HEK293 (cell line): ENCODE measurements at regions not wholly inside any gene's neighbourhood (a gene's known extent, or its start where the extent isn't known, plus 50 kb on each side); places are given as distances from the start of the nearest gene placed in this dataset.

Source experiments
- BCL11A ChIP-seq: fragments of 450-650 bp; formaldehyde crosslinking; IDR thresholded peaks from 2 replicates; pipeline ENCODE4 v1.5.1; 2016; ENCODE audit warnings: low read depth, missing biosample characterization, missing genetic modification characterization
- ZNF398 ChIP-seq: fragments of 450-650 bp; formaldehyde crosslinking; IDR thresholded peaks from 2 replicates; pipeline ENCODE4 v1.5.1; 2017; ENCODE audit warnings: missing biosample characterization, missing genetic modification characterization
- TF ChIP-seq, protein P1 (sequence below): fragments of 450-650 bp; formaldehyde crosslinking; IDR thresholded peaks from 2 replicates; pipeline ENCODE4; 2016; ENCODE audit warnings: missing biosample characterization, missing genetic modification characterization
- TF ChIP-seq, protein P2 (sequence below): fragments of 450-650 bp; formaldehyde crosslinking; IDR thresholded peaks from 2 replicates; pipeline ENCODE4 v1.5.1; 2016; ENCODE audit warnings: missing biosample characterization, missing genetic modification characterization

- TF ChIP-seq ZNF398 (tag by site-specific recombination): no peak
- TF ChIP-seq, protein P1, sequence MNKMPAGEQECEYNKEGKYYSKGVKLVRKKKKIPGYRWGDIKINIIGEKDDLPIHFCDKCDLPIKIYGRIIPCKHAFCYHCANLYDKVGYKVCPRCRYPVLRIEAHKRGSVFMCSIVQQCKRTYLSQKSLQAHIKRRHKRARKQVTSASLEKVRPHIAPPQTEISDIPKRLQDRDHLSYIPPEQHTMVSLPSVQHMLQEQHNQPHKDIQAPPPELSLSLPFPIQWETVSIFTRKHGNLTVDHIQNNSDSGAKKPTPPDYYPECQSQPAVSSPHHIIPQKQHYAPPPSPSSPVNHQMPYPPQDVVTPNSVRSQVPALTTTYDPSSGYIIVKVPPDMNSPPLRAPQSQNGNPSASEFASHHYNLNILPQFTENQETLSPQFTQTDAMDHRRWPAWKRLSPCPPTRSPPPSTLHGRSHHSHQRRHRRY: no peak
- TF ChIP-seq, protein P2, sequence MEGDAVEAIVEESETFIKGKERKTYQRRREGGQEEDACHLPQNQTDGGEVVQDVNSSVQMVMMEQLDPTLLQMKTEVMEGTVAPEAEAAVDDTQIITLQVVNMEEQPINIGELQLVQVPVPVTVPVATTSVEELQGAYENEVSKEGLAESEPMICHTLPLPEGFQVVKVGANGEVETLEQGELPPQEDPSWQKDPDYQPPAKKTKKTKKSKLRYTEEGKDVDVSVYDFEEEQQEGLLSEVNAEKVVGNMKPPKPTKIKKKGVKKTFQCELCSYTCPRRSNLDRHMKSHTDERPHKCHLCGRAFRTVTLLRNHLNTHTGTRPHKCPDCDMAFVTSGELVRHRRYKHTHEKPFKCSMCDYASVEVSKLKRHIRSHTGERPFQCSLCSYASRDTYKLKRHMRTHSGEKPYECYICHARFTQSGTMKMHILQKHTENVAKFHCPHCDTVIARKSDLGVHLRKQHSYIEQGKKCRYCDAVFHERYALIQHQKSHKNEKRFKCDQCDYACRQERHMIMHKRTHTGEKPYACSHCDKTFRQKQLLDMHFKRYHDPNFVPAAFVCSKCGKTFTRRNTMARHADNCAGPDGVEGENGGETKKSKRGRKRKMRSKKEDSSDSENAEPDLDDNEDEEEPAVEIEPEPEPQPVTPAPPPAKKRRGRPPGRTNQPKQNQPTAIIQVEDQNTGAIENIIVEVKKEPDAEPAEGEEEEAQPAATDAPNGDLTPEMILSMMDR (tag by site-specific recombination): no peak
- TF ChIP-seq BCL11A (tag by site-specific recombination): no peak
These were observed 422.9 kb upstream of the TRIB2 start for GRCh38 chr2:12293874-12294273.
